ENCODE measurements at regions not wholly inside any gene's neighbourhood (a gene's known extent, or its start where the extent isn't known, plus 50 kb on each side); places are given as distances from the start of the nearest gene placed in this dataset.
"Not testable (repeated sequence)": the region's sequence is repeated elsewhere in the genome, so short reads cannot be mapped to it uniquely, and the experiment has no call there.

- no peak for DNase-seq (ENCODE audit: low read depth)
Measured at GRCh38 chr14:71328183-71328582, 420.9 kb downstream of the PCNX1 start.

GRCh38 chr14:71328954-71329353 is 421.7 kb downstream of the PCNX1 start:
- no peak for DNase-seq (ENCODE audit: low read depth)

- no peak for DNase-seq (ENCODE audit: low read depth)
Measured at GRCh38 chr14:71331403-71331802, 424.1 kb downstream of the PCNX1 start.

- DNase-seq (ENCODE audit: low read depth) = no peak
Measured at GRCh38 chr14:71332476-71332875, 425.2 kb downstream of the PCNX1 start.

GRCh38 chr14:71333705-71334104 is 426.4 kb downstream of the PCNX1 start:
- DNase-seq (ENCODE audit: low read depth) = no peak

- no peak for DNase-seq (ENCODE audit: low read depth)
Measured at GRCh38 chr14:71336489-71337192, 429.4 kb downstream of the PCNX1 start.

GRCh38 chr14:71338153-71338552 is 430.9 kb downstream of the PCNX1 start:
- no peak for DNase-seq (ENCODE audit: low read depth)

- no peak for DNase-seq (ENCODE audit: low read depth)
Measured at GRCh38 chr14:71339650-71340415, 432.6 kb downstream of the PCNX1 start.

GRCh38 chr14:71341156-71341555 is 433.9 kb downstream of the PCNX1 start:
- no peak for DNase-seq (ENCODE audit: low read depth)

- no peak for DNase-seq (ENCODE audit: low read depth)
Measured at GRCh38 chr14:71343724-71344123, 436.5 kb downstream of the PCNX1 start.

GRCh38 chr14:71344506-71344905 is 437.2 kb downstream of the PCNX1 start:
- no peak for DNase-seq (ENCODE audit: low read depth)

GRCh38 chr14:71346685-71347084 is 439.4 kb downstream of the PCNX1 start:
- no peak for DNase-seq (ENCODE audit: low read depth)

- no peak for DNase-seq (ENCODE audit: low read depth)
Measured at GRCh38 chr14:71348394-71348793, 441.1 kb downstream of the PCNX1 start.

- DNase-seq (ENCODE audit: low read depth) = no peak
Measured at GRCh38 chr14:71348817-71349216, 441.6 kb downstream of the PCNX1 start.

- DNase-seq (ENCODE audit: low read depth) = no peak
Measured at GRCh38 chr14:71354142-71354541, 446.9 kb downstream of the PCNX1 start.

- DNase-seq (ENCODE audit: low read depth) = no peak
Measured at GRCh38 chr14:71354801-71355200, 447.5 kb downstream of the PCNX1 start.

GRCh38 chr14:71355324-71356201 is 448.3 kb downstream of the PCNX1 start:
- no peak for DNase-seq (ENCODE audit: low read depth)

- no peak for DNase-seq (ENCODE audit: low read depth)
Measured at GRCh38 chr14:71358209-71358931, 451.1 kb downstream of the PCNX1 start.

- not testable (repeated sequence) for DNase-seq (ENCODE audit: low read depth)
Measured at GRCh38 chr14:71358932-71359421, 451.7 kb downstream of the PCNX1 start.

GRCh38 chr14:71359823-71360222 is 452.6 kb downstream of the PCNX1 start:
- DNase-seq (ENCODE audit: low read depth) = no peak

GRCh38 chr14:71361336-71361735 is 454.1 kb downstream of the PCNX1 start:
- no peak for DNase-seq (ENCODE audit: low read depth)

- no peak for DNase-seq (ENCODE audit: low read depth)
Measured at GRCh38 chr14:71361874-71362273, 454.6 kb downstream of the PCNX1 start.

Data from stimulated activated CD8-positive, alpha-beta memory T cell treated with anti-CD3 and anti-CD28 coated beads, Interleukin-7, amount 100 ng/mL, for 24 hours (primary cell).